NCI-H510A (cell line): ENCODE measurements at regions not wholly inside any gene's neighbourhood (a gene's known extent, or its start where the extent isn't known, plus 50 kb on each side); places are given as distances from the start of the nearest gene placed in this dataset.
A peak's percentile ranks its signal among the peaks of the same experiment; 100 is the strongest.

Experiments used
- DNase-seq: peaks from one replicate; lab custom pipeline; 2025; lab: John Stamatoyannopoulos, UW

DNA sequence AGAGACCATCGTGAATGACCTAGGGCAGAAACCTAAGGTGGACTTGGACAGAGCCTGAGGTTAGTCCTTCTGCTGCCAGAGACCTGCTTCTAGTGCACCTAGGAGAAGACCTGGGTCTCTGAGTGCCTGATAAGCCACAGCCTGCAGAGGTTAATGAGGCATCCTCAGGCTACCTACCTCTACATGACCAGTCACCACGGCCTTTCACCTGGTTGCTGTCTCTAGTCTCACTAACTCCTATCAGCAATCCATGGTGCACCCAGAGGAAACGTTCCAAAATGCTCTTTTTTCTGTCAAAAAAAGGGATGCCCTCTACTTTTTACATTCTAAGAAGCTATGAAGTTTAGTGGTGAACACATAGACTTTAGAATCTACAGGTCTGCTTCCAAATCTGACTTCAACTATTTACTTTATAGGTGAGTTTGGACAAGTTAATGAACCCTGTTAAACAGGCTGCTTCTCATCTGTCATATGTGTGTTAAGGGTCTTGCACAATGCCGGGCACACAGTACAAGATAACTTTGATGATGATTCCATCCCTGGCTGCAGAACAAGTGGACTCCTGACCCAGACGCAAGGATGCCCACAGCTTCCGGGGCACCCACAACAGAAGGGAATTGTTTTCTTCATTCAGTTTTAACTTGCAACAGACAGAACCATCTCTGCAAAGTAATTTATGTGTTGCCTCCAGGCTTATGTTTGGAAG, 469.9 kb upstream of the CDH5 start:
- DNase-seq: no peak

DNA sequence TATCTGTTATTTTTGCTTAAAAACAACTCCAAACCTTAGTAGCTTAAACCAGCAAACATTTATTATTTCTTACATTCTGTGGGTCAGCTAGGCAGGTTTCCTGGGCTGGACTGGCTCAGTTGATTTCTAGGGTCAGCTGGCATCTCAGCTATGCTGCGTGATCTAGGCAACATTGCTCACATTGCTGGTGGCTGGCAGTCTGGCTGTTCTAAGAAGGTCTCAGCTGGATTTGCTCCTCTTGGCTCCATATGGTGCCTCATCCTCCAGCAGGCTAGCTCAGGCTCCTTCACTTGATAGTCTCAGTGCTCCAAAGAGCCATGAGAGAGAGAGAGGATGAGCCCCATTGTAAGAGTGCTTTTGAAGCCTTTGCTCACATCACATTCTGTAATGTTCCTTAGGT, 470.6 kb upstream of the CDH5 start:
- no peak for DNase-seq

DNA sequence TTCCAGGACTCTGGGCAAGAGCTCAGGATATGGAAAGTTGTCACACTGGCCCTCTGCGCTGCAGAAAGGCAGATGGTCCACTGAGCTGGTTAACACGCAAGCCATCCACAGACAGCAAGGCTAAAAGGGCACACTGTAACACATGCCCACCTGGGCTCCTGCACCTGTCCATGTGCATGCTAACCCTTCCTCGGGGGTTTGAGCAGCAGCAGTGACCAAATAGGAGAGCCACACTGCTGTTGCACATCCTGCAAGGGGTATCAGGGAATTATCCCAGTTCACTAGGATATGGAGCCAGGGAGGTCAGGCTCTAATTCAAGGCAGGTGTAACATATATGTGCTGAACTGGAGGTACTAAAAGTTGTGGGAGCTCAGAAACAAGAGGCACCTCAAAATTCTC, 471.0 kb upstream of the CDH5 start:
- no peak for DNase-seq

DNA sequence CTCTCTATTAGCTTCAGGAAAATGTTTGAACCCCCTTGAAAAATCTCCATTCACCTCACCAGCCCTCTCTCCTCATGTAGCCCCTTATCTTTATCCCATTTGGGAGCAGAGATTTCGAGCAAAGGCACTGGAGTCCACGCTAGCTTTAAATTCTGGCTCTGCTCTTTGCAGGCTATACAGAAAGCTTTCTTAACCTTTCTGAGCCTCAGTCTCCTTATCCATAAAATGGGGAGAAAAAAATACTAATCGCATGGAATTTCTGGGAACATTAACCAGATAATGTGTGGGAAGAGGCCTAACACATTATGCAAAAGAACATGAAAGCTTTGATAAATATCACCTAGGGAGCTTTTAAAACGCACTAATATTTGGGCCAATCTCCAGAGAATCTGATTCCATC, 476.3 kb upstream of the CDH5 start:
- no peak for DNase-seq

DNA sequence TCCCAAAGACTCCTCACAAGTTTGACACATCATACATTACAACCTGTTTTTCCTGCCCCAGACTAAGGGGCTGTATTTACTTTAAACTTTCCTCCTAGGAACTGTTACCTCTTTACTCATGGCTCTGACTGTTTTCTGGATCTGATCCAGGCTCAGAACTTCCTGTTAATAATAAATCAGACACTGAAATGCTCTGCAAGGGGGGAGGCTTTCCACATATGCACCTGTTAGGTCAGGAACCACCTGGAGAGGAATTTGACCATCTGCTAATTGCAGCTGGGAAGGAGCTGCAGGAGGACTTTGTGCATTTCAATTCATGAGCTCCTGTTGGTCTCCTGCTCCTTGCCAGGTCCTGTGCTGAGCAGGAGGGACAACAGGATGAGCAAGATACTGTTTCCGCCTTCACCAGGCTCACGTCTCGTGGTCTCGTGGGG, 476.9 kb upstream of the CDH5 start:
- peak; percentile 73 for DNase-seq

DNA sequence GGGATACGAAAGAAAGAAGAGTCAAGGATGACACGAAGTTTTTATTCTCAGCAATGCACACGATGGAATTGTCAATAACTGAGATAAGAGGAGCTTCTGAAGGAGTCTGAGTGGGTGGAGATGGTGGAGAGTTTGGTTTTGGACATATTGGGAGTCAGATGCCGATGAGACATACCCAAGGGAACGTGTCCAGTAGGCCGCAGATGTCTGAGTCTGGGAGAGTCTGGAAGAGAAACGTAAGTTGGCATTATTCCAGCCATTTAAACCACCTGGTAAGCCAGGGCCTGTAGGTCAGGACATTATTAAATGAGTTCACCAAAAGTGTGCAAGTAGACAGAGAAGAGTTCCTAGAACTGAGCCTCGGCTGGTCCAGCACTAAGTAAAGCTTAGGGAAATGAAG, 478.3 kb upstream of the CDH5 start:
- no peak for DNase-seq

DNA sequence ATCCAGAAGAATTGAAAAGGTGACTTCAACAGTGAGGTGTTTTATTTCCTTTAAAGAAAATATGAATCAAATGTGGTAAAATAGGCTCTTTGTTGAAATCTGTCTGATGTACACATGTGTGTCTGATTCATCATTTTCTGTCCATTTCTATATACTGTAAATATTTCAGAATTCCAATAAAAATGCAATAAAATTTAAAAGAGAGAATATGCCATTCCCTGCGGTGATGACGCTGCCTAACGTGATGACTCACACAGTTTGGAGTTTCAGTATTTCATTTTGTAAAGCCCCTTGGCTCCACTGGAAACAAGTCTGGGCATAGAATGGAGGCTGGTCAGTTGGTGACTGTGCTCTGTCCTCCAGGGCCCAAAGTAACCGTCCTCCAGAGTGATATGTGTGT, 482.5 kb upstream of the CDH5 start:
- DNase-seq: no peak

DNA sequence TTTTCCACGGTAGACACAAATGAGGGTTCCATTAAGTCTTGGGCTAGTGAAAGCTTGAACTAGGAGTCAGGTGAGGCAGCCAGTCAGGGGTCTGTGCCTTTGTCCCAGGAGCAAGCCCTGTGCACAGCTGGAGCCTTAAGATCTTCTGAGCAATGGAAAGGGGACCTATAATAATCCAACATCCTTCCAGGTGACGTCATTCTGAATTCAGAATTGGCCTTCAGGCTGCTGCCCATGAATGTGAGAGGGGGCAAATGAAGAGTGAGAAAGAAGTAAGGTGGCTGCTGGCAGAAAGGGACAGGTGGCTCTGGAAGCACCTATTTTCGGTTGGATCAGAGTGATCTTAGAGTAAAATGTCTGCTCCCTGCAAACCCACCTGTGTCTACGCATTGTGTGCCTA, 488.1 kb upstream of the CDH5 start:
- no peak for DNase-seq

DNA sequence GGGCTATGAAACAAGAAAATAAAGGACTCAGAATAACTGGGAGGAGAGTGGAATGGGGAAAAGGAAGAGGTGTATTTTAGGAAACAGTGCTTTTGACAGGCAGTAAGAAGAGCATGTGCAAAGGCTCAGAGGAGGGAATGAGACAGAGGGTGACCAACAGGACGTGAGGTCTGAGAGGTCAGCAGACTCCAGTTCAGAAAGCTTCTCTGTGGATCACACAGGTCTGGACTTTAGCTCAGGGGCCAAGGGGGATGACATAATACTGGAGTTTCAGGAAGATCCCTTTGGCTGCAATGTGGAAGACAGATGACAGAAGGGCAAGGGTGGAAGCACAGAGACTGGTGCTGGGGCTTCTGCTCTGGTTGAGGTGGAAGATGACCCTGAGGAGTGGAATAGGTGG, 489.9 kb upstream of the CDH5 start:
- DNase-seq: no peak

DNA sequence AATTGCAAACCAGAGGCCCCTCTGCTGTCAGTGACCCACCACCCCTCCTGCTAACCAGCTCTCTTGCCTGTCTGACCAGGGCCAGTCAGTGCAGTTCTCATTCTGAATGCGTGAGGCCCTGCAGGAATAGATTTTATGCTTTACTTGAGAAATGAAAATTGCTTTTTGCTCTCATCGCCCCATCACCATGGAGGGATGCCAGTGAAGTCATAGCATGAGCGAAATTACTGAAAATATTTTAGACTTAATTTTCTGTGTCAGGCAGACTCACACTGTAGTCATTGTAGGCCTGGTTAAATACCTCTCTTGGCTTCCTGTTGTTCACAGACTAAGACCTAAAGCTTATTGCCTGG, 490.5 kb upstream of the CDH5 start:
- DNase-seq: no peak

DNA sequence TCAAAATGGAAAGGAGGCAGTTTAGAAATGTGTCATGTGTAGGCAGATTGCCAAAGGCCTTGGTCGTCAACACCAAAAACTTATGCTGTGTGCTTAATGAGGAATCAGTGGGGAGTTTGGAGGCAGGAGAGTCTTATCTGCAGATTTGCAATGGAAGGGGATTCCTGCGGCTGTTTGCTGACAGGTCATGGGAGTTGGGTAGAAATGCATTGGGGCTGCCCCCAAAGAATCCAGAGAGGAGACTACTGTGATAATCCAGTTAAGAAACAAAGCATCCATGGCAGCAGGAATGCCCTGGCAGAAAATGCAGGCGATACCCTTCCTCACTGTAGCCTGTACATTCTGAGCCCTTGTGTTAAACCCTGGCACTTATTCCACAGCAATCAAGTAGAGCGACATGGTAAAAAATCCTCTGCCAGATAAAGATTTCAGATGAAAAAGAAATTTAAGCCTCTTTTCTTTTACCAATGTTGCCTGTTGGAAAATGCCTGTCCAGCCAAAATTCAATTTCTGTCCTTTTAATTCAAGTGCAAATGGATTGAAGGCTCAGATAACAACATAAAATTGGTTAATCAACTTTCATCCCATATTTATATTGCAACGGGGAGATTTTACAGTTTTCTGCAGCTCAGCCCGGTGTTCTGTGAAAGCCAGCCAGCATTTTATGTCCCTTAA, 491.0 kb upstream of the CDH5 start:
- no peak for DNase-seq

DNA sequence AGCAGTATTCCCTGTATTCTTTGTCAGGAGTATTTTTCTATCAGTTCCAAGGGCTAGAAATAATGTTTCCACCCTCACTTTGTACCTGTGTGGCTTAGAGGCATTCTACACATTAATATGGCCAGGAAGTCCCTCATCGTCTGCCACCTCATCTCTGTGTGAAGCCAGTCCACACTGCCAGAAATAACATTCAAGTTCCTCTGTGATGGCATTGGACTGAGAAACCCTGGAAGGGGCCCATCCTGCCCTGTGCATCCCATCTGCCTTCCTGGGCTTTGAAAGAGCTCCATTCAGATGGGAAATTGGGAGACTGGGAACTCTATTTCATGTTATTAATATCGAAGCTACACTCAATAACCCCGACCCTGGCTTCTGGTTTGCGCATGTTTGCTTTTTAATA, 497.2 kb upstream of the CDH5 start:
- no peak for DNase-seq

DNA sequence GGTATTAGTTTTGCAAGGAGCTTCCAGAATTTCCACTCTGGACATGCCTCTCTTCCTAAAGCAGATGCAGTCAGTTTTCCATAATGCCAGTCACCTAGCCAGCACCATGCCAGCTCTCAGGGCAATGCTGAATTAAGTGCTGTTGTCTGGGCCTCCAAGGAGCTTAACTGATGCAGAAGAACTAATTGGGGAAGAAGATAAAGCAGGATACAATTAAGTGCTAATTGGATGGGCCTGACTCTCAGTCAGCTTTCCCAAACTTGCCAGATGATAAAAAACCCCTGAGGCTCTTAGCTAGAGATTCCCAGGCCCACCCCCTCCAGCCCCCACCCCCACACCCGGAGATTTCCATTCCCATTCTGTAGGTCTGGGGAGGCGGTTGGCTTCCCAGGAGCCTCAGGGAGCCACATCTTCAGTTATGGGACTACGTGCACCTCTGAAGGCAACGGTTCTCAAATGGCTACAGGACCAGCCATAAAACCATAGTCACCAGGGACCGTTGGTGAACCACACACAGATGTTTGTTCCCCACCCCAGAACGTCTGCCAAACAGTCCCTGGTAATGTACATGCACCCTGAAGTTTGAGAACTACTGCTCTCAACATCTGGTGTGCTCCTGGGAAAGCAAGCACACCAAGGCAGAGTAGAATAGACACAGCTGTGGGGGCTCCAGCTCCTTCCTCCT, 499.1 kb upstream of the CDH5 start:
- no peak for DNase-seq

DNA sequence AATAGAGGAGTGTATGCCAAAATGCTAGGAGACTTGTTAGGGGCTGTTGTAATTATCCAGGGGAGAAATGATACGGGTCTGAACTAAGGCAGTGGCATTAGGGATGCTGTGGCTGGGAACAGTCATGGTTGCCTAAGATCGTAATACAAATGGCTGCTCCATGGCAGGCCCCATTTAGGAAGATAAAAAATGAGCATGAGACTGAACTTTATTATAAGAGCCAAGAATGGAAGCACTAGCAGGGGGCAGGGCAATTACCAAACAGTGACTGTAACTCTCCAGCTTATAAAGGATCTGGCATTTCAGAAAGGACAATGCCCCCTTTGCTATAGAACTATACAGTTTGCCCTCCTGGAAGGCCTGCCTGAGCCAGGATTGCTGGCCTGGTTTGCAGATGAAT, 503.3 kb upstream of the CDH5 start:
- no peak for DNase-seq

DNA sequence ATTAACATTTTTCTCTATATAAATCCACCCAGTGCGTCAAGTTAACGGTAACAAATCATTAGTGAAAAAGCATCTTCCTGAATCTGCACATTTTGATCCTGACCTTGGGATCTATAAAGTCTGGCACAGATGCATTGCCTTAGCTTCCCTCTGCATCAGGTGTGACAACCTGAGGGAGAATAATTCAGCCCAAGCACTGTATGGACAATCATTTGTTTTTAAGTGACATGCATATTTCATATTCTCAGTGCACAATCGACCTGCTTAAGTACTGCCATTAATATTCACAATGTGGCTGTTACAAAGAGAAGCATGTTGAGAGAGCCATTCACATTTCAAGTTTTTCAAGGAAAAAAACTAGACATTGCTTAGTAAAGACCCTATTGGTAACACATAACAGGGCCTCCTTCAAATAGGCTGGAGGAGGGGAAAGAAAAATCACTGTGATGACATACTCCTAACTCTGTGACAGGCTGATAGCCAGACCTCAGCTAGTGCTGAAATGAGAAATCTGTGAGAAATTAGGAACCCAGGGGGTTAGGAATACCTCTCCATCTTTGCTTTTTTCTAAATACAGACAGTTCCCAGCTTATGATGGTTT, 505.3 kb upstream of the CDH5 start:
- DNase-seq: no peak

DNA sequence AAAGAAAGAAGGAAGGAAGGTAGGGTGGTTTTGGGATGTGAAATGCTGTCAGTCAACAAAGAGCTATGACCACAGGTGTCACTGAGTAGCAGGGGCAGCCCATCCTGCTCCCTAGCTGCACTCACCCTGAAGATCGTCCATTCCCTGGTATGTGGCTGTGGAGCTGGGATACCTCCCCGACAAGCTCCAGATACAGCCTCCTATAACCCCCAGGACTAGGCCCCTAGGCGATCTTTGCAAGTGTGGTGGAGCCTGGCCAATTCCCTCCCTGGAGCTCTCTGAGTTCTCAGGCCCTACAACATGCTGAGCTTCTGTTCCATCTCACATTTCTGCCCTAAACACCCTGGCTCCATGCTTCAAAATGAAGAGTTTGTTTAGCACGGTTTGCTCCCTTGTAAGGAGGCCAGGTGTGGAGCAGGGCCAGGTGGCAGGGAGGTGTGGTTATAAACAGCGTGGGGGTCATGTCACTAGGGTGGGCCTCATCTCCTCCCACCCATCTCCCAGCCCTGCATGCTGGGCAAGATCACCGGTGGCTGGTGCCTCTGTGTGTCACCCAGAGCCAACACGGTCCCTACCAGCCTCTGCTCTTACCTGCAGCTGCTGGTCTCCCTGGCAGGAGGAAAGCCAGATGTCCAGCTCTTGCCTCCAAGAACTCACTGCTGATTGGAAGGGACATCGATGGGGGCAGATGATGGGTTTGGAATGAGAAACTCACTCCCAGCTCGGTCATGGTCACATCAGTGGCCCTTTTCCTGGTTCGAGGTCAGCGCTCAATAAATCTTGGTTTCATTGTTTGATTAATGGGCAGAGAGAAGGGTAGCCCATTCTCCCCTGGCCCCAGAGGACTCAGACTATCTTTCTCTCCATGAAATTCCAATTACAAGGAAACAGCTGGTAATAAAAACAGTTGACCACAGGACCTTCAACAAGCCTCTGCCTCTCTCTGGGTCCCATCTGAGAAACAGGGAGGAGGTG, 511.0 kb upstream of the CDH5 start:
- no peak for DNase-seq

DNA sequence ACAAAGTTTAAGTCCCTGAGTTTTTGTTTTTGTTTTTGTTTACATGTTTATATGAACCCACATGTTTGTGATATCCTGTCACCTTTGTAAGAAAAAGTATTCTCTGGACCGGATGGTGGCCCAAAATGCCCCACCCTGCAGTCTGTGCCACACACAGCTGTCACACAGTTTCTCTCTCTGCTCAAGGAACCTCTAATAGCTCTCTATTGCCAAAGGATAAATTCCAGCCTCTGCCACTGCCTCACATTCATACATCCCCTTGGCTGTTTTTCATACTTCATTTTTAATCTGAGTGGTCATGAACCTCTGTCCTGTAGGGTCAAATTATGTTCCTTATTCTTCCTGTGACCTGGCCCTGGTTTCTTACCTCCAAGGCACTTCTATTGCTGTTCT, 520.3 kb upstream of the CDH5 start:
- DNase-seq: no peak

DNA sequence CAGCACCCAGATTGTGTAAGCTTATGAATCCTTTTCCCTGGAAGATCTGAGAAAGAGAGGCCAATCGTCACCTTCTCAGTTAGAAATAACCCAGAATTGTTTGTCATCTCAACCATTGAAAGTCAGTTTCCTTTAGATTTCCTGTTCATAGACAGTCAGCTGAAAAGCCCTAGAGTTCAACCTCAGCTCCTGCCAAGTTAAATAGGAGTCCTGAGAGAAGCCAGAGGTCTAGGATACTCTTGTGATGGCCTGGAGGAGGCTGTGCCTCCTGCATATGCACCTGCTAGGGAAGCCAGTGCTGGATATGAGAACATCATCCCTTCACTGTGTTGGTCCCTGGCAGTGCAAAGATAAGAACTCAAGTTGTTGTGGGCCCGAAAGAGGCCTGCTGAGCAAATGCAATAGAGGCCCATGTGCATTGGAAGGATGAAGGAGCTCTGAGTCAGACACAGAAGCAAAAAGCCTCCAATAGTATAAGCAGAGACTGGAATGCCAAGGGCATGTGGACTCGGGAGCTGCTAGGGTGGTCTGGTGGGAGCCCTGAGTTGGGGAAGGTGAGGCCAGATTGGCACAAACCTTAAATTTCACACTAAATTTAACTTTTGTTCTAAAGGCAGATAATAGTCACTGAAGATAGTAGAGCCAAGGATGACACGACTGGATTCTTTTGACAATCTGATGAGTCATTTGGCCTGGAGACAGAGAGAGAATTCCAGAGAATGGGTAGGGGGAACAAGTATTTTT, 520.9 kb upstream of the CDH5 start:
- DNase-seq: no peak

DNA sequence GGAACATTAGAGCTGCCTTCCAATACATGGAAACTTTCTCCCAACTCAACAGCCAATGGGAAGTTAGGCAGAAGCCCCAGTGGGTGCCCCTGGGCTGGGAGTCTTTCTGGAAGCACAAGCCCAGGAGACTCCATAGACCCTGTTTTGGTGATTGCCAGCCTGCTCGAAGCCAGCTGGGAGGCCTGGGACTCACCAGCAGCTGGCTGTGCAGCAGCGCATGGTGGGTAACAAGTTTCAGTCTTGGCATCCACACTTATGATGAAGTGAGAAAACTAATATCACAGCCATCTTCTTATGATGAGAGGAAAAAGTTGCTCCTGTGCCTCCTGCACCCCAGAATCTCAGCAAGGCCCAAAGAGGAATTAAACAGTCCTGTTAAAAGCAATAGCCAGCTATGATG, 522.5 kb upstream of the CDH5 start:
- no peak for DNase-seq

DNA sequence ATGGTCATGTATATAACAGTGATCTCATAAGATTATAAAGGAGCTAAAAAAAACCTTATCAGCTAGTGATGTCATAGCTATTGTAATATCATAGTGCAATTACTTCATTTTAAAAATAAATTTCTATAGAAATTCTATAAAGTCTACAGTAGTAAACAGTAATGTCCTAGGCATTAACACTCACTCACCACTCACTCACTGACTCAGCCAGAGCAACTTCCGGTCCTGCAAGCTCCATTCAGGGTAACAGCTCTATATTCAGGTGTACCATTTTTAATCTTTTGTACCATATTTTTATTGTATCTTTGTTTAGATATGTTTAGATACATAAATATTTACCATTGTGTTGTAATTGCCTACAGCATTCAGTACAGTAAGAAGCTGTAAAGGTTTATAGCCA, 524.4 kb upstream of the CDH5 start:
- no peak for DNase-seq

DNA sequence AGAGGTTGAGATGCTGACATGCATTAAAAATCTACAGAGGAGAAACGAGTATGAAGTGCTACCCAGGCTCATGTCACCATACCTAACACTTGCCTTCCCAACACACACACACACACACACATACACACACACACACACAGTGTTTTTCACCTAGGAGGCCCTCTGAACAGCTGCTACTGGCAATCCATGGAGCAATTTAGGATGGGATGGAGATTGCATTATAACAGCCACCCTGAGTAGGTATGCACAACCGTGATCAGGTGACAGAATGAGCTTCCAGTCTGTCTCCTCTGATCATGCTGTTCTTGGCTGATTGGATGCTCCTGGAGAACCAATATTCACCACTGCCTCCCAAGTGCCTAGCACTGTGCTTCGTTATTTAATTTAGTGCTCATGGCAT, 528.5 kb upstream of the CDH5 start:
- DNase-seq: no peak
